22Rv1 (cell line): ENCODE measurements at regions not wholly inside any gene's neighbourhood (a gene's known extent, or its start where the extent isn't known, plus 50 kb on each side); places are given as distances from the start of the nearest gene placed in this dataset.

Experiments
- CTCF ChIP-seq: fragments of 450-650 bp; IDR thresholded peaks from 2 replicates; pipeline ENCODE4 v1.5.1; 2017; ENCODE audit warnings: mild to moderate bottlenecking
- ZFX ChIP-seq: fragments of 450-650 bp; IDR thresholded peaks from 2 replicates; pipeline ENCODE4 v1.6.1; 2017; ENCODE audit warnings: antibody characterized with exemption, borderline replicate concordance

GRCh38 chr4:112896609-112897190 is 152.8 kb upstream of the ANK2 start:
- TF ChIP-seq CTCF (no peak), ZFX (no peak)
